Activated CD8-positive, alpha-beta memory T cell treated with anti-CD3 and anti-CD28 coated beads for 48 hours (primary cell): ENCODE measurements at regions not wholly inside any gene's neighbourhood (a gene's known extent, or its start where the extent isn't known, plus 50 kb on each side); places are given as distances from the start of the nearest gene placed in this dataset.
"Not testable (repeated sequence)": the region's sequence is repeated elsewhere in the genome, so short reads cannot be mapped to it uniquely, and the experiment has no call there.

Source experiments
- DNase-seq, 3 experiments: peaks; one replicate each; pipeline ENCODE4 v3.0.0-alpha.2; 2020; ENCODE audit warnings: low read depth in 2 of 3, low spot score in 2 of 3

DNA sequence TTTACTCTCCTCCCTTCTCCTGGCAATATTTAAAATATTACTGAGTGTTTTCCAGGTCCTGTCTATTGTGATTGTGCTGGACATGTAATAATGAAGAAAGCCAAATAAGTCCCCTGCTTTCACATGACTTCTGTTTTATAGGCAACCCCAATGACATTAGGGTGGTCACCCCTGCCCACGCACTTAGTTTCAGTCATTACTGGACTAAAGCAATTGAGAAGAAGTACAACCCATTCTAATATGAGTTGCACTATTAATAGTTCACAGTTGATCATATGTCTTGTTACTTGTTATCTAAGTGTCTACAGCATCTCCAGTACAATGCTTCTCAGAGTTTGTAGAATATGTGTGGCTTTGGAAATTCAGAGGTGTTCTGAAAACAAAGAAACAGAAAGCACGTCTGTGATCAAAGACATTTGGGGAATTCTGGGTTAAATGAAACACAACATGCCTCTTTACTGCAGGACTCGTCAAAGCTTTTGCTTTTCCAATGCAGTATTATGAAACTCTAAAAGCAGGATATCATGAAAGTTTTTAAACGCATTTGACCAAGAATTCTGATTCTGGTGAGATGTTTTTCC is 789.5 kb downstream of the DHX35 start:
- no peak for DNase-seq

DNA sequence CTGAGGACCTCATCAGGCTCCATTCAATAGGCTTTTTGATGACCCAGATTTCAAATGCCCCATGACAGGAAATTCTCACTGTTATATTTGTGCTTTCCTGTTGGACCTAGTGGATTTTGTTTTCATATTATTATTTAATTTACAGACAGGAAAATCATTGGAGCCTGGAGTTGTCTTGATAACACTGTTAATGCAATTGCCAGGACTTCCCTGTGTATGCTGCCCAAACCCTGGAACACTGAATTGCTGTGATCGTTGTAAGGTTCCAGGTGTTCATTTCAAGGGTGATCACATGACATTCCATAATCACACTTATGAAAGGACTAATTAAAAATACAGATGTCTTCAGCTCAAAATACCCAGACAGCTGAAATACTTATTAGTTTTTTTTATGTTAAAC is 783.2 kb downstream of the DHX35 start:
- DNase-seq: no peak

DNA sequence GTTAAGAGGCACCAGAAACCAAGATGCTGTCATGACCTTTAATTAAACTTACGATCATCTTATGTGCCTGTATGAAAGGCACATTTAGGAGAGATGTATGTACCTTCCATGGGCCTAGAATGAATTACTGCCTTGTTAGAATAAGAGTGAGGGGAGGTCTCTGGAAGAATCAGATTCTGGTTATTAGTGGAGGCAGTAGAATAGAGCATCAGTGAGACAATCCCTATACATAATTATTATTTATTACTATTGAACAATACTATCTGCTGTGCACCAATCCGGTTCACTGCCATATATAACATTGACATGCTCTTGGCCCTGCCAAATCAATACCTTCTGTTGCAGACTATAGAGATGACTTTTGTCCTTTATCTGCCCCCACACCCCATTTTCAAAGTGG is 776.5 kb downstream of the DHX35 start:
- DNase-seq: no peak

DNA sequence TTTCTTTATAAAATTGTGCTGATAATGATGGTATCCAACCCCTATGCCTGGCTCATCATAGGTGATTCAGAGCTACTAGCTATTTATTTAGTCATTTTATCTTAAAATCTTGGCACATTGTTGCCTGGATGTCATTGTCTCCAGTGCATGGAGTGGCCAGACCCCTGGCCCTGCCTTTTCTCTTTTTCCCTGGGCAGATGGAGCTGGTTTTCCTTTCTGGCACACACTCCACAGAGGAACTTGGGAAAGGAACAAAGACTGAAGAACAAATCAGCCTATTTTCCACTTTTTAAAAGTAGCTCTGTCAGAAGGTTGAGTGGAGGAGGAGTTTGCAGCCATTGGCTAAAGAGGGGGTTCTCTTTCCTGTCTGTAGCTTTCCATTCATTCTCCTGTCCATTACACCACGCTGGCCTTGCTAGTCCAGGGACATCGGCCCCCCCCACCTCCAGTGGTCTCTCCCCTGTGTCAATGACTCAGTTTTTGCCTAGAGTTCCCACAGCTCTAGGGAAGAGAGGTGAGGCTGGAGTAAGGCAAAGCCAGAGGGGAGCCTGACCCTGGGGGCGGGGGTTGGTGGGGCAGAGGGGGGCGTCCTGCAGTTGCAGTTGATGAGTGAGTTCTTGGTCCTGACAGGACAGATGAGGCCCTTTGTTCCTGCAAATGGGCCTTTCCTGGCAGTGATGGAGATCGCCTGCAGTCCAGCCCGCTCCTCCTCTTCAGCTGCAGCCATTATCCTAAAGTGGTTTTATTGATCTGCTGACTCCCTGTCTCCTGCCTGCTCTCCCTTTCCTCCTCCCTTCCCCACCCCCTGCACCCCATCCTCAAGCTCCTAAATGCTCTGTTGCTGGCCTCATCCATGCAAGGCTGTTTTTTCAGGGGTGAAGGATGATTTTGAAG is 774.5 kb downstream of the DHX35 start:
- no peak for DNase-seq

DNA sequence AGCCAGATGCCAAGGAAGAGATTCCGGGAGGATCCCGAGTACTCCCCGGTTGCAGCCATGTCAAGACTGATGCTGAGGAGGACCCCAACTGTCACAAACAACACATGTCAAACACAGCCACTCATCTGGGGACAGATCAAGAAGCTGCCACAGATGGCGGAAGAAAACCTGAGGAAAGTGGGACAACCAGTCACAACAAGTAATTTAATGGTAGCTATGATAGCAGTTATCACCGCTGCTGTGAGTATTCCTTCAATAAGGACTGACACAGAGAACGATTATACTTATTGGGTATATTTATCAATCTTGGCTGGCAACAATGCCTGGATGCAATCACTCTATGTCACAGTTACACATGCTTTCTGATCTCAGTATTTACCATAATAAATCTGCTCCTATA is 763.4 kb downstream of the DHX35 start:
- not testable (repeated sequence) for DNase-seq

DNA sequence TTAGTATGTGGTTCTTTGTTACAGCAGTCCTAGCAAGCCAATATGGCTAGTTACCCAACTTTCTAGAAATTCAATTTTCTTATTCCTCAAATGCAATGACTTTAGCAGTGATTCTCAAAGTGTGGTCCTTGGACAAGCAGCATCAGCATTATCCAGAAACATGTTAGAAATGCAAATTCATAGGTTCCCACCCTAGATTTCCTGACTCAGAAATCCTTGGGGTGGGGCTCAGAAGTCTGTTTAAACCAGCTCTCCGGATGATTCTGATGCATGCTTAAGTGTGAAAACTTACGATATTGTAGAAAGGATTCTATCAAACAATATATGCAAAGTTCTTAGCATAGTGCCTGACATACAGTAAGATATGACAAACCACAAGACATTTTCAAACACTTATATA is 757.1 kb downstream of the DHX35 start:
- no peak for DNase-seq

DNA sequence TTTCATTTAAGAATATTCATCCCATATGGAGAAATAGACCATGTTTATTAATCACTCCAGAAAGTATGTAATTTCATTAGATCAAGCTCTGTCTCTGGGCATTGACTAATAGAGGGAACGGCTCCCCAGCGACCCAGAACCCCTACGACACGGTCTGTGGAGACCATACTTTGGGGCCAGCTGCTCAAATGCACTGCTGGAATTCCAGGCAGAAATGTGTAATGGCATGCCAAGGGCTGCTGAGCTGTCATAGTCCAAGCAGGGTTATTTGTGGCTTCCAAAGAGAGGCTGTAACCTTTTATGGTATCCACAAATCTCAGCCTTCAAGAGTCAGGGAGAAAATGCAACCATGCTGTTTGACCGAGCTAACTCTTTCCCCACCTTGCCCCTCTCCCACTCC is 755.8 kb downstream of the DHX35 start:
- no peak for DNase-seq

DNA sequence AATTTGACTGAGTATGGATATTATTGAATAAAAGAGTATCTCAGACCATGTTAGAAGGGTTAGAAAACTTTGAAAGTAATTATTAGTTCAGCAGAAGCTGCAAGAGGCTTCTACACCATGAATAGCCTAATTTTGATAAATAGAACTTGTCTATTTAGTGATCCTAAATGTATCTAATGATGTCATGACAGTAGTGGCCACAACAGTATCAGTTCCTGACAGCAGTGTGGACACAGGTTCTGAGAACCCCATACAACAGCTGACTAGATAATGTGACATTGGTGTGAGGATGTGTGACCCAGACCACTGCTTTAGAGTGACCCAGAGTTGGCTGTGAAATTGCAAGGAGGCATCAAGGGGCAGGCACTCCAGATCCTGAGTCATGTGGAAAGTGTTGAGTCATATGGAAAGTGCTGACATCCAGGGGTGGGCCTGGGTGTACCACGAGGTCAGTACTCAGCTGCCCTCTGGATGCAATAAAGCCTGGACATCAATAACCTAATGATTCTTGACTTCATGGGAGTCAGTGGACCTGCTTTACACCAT is 754.7 kb downstream of the DHX35 start:
- no peak for DNase-seq

DNA sequence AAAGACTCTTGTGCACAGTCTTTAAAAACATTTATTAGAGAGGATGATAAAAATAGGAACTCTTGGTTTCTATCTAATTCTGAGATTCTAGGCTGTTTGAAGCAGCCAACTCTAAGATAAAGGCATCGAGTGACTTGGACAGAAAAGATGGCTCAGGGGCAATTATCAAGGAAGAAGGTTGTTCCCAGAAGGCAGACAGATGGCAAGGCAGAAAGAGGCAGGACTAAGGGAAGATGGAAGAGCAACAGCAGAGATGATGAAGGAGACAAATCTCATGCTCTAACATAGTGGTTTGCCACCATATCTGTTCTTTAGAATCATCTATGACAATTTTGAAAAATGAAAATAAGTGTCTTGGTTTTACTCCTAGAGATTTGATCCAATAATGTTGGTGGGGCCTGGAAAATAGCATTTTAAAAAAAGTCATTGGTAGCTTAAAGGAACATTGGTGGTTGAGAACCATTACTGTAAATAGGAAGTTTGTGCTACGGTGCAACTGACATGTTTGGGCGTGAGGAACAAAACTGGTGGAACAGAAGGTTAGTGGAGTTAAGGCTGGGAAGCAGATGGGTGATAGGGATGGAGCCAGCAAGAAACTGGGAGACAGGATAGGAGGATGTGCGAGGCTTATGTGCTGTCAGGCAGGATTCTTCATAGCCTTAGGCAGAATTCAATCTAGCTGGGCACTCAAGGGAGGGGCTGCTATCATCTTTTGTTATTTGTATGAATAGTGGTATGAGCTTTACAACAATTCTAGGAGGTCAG is 751.1 kb downstream of the DHX35 start:
- no peak for DNase-seq

DNA sequence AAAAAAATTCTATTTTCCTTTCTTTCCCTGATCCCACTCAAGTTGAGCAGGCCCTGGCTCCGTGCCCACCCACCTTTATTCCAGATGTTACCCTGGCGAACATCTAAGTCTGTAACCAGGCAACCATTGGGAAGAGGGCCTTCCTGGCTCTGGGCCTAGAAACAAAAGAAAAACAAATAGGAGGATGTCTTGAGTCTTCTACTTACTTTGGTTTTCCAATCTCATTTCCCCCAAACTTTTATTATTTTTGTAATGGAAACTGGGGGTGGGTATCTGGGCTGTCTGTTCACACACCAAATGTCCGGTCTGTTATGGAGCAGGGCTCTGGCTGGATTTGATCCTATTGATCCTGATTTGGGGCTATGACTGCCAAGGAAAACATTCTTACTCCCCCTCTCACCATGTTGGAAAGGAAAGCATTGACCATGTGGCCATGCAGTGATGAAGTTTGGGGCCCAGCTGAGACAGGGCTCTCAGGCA is 744.1 kb downstream of the DHX35 start:
- DNase-seq: no peak

DNA sequence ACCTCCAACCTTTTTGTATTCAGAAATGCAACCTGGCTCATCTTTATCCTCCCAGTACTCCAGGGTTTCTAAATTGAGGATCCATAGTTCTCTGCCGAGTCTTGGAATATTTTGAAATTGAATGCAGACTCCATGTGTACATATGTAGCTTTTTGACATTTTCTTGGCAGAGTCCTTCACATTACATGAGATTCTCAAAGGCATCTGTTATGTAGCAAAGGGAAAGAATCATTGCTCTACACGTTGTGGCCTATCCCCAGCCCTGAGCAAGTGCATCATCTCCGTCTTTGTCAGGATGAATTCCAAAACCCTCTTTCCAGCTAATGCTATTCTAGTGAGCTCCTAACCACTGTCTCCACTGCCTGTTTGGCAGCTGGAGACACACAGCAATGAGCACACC is 742.9 kb downstream of the DHX35 start:
- DNase-seq: no peak

DNA sequence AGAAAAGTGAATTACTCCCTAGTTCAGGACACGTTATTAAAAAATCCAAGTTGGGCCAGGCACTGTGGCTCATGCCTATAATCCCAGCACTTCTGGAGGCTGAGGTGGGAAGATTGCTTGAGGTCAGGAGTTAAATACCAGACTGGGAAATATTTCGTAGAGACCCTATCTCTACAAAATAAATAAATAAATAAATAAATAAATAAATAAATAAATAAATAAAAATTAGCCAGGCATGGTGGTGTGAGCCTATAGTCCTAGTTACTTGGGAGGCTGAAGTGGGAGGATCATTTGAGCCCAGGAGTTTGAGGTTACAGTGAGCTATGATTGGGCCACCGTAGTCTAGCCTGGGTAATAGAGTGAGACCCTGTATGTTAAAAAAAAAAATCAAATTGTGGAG is 741.2 kb downstream of the DHX35 start:
- DNase-seq: not testable (repeated sequence)

DNA sequence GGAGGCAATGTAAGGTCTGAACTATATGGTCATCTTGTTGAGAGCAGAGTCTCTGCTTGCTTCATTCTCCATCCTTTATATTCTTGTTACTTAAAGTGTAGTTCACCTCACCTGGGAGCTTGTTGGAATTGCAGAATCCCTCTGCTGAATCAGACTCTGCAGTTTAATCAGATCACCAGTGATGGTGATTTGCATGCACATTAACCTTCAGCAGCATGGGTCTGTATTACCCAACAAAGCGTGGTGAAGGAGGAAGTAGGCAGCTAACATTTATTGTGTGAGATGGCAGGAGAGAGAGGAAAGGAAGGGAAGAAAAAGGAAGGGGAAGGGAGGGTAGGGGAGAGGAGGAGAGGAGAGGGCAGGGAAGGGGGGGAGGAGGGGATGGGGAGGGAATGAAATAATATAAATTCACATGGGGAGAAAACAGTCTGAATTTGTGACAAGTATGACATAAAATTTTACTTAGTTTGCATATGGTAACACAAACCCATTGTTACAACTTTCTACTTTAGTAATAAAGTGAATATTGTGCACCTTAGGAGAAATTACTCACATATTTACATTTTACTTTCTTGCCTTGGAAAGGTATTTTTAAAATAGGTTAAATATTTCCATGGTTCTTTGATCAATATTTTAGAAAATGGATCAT is 740.7 kb downstream of the DHX35 start:
- no peak for DNase-seq

DNA sequence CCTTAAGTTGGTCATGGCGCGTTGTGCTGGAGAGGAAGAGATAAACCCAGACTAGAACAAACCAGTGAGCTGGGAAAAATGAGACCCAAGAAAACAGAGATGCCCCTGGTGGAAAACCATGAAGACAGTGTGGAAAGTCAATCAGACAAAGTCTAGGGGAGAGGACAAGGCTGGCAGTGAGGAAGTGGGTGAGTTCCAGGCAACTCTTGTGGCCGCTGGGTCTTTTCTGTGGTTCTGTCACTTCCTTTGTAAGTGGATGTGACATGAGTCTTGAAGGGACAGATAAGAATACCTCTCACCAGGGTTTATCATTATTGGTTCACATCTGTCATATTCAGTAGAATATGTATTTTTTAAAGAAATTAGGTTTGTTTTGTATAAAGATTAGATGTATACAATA is 738.4 kb downstream of the DHX35 start:
- DNase-seq: no peak

DNA sequence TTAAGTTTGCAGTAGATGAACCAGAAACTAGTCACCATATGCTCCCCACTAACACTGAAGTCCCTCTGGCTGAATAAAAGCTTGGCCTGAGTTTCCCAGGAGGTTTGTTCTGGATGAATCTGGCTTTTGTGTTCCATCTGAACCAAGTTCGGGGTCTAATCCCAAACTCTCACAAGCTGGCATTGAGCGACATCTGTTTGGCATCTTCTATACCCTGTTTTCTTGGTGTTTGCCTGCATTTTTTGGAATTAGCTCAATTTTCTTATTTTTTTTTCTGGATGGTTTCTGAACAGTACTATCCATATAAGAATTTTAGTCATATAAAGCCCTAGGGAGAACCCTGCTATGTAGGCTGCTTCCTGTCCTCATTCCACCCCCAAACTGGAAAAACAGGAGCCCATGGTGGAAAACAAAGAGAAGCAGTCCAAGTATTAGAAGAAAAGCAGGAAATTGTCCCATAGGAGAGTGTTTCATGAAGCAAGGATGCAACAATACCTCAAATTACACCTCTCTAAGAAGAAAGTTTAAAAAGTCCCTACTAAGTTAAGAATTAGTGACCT is 737.1 kb downstream of the DHX35 start:
- DNase-seq: no peak

DNA sequence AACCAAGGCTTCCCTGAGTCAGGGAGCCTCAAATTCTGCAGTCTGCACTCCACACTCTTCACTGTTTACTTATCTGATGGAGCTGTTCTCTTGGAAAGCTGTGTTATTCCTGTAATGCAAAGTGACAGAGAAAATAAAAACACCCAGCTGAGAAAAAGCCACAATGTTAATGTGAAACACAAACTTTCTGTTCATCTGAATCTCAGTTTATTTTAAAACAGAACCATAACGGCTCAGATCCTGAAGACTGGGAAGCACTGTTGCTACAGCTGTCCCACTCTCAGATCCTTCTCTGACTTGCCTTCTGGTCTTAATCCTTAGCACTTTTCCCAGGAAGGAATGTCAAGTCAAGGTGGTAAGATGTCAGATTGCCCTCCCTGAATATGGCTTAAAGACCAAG is 736.6 kb downstream of the DHX35 start:
- no peak for DNase-seq

DNA sequence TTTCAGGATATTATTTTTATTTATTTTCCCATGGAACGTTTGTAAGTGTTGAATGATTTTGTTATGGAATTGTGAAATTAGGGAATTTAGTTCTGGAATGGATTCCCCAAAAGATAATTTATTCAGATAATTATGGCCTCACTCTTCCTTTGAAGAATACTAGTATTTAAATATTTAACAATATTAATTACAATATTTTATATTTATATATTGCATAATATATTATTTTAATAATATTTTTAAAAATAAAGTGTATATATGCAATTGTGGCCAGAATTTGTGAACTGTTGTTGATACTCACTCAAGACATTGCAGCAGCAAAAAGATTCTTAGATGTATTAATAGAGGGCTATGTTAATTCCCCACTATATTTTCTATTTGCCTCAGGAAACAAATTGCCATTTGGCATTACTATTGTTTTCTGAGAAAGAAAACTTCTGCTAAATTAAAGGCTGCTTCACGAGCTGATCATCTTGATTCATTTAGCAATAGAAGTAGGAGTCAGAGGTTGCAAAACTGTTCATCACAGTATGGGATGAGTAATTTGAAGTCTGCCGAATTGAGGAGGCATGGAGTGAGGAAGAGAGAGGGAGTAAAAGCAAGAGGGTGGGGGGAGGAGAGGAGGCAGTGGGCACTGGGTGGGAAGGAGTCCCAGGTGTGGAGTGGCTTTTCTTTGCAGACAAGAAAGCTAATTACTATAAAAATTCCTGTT is 729.2 kb downstream of the DHX35 start:
- no peak for DNase-seq

DNA sequence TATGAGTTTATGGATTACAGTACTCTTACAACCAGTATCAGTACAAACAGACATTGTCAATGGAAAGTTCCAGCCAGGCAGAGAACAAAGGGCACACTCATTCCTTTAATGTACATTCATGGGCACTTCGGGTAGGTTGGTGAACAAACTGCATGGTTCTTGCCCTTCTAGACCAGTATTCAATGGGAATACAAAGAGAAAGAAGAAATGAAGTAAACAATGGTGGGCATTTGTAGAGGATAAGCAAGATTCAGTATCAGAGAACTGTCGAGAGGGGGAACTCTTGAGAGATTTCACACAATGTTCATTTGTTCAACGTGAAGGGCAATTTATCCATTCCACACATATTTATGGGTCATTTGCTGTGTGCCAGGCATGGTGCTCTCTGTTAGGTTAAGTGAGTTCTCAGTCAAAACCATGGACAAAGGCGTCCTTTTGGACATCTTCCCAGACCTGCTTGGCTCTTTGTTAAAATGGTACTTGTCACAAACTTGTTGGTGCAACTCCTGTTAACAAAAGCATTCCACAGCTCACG is 714.8 kb downstream of the DHX35 start:
- no peak for DNase-seq

DNA sequence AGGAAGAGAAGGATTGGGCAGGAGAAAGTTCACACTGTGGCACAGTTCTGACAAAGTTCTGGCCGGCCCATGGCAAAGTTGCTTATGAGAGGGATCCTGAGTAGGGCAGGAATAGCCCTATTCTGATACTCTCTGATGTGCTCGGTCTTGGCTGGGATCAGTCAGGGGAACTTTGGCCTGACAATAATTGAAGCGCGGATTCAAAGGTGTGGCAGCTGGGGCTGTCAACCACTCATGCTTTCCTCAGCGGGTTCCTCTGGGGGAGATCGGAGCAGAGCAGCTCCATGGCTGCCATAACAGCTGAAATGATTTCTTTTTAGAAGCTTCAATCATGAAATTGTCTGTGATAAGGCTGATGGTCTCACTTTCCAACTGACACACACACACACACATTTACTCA is 714.1 kb downstream of the DHX35 start:
- no peak for DNase-seq

DNA sequence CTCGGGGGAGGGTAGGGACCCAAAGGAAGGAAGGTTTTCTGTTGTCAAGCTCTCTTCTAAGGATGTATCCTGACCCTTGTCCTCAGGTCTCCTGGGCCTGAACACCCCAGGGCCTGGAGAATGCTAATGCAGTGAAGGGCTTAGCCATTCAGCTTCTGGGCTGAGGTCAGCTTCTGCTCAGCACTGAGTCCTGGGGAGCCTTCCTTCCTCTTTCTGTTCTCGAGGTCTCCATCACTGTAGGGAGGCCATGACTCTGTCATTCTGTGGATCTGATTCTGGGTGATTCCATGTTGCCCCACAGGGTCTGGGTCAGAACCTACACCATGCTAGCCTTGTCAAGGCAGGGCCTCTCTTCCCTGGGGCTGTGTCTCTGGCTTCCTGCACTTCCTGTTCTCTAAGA is 712.7 kb downstream of the DHX35 start:
- no peak for DNase-seq
